WERI-Rb-1 (cell line): ENCODE measurements at regions not wholly inside any gene's neighbourhood (a gene's known extent, or its start where the extent isn't known, plus 50 kb on each side); places are given as distances from the start of the nearest gene placed in this dataset.

Experiments used
- DNase-seq: peaks from one replicate; pipeline ENCODE4 v3.0.0-alpha.2; 2020
- H3K27ac ChIP-seq: fragments of 250-450 bp; sonication (Bioruptor Pico); 2 replicates; pipeline ENCODE4 v1.5.1; 2020; ENCODE audit warnings: mild to moderate bottlenecking, moderate library complexity
- H3K27me3 ChIP-seq: fragments of 250-450 bp; sonication (Bioruptor Pico); 2 replicates; pipeline ENCODE4 v1.5.1; 2021; ENCODE audit warnings: mild to moderate bottlenecking, low read depth, moderate library complexity; ENCODE audit not compliant: insufficient read depth, severe bottlenecking
- H3K36me3 ChIP-seq: fragments of 250-450 bp; sonication (Bioruptor Pico); 2 replicates; pipeline ENCODE4 v1.5.1; 2020; ENCODE audit warnings: mild to moderate bottlenecking, moderate library complexity
- H3K4me3 ChIP-seq: 2 replicates; pipeline ENCODE4 v1.5.1; 2011; ENCODE audit warnings: low read depth, mild to moderate bottlenecking, control low read depth, low read length
- H3K9me3 ChIP-seq: fragments of 250-450 bp; sonication (Bioruptor Pico); 2 replicates; pipeline ENCODE4 v1.5.1; 2021; ENCODE audit warnings: mild to moderate bottlenecking, moderate library complexity; ENCODE audit not compliant: severe bottlenecking
- CTCF ChIP-seq: IDR thresholded peaks from 2 replicates; pipeline ENCODE4 v1.5.1; 2011; ENCODE audit warnings: low read depth, mild to moderate bottlenecking, control low read depth, inconsistent platforms, low read length

GRCh38 chr7:119197877-119198527, 973.5 kb downstream of the ANKRD7 start:
- H3K9me3 ChIP-seq: no peaks in the 10 kb centered on the region
- H3K27ac ChIP-seq: no peak overlapping the region
- H3K27me3 ChIP-seq: no peaks in the 10 kb centered on the region
- DNase-seq: peak; percentile 54
- TF ChIP-seq CTCF: peak; percentile 82
- no peaks in the 10 kb centered on the region for H3K36me3 ChIP-seq
- no peak overlapping the region for H3K4me3 ChIP-seq

- no peak overlapping the region for H3K27ac ChIP-seq
- H3K36me3 ChIP-seq: no peaks in the 10 kb centered on the region
- TF ChIP-seq CTCF: no peak
- no peak for DNase-seq
- no peak overlapping the region for H3K4me3 ChIP-seq
- no peaks in the 10 kb centered on the region for H3K27me3 ChIP-seq
- no peaks in the 10 kb centered on the region for H3K9me3 ChIP-seq
These were observed 995.2 kb downstream of the ANKRD7 start for GRCh38 chr7:119219663-119220062.

- no peak overlapping the region for H3K27ac ChIP-seq
- no peak overlapping the region for H3K4me3 ChIP-seq
- no peaks in the 10 kb centered on the region for H3K27me3 ChIP-seq
- H3K36me3 ChIP-seq: no peaks in the 10 kb centered on the region
- no peak for TF ChIP-seq CTCF
- no peak for DNase-seq
- H3K9me3 ChIP-seq: no peaks in the 10 kb centered on the region
These were observed 999.4 kb downstream of the ANKRD7 start for GRCh38 chr7:119223930-119224329.

GRCh38 chr7:119228482-119228881, 1004.0 kb downstream of the ANKRD7 start:
- H3K36me3 ChIP-seq: no peaks in the 10 kb centered on the region
- H3K9me3 ChIP-seq: no peaks in the 10 kb centered on the region
- no peak overlapping the region for H3K27ac ChIP-seq
- no peaks in the 10 kb centered on the region for H3K27me3 ChIP-seq
- no peak for DNase-seq
- no peak for TF ChIP-seq CTCF
- H3K4me3 ChIP-seq: no peak overlapping the region

- H3K27me3 ChIP-seq: no peaks in the 10 kb centered on the region
- no peaks in the 10 kb centered on the region for H3K36me3 ChIP-seq
- H3K9me3 ChIP-seq: no peaks in the 10 kb centered on the region
- TF ChIP-seq CTCF: no peak
- no peak overlapping the region for H3K4me3 ChIP-seq
- no peak overlapping the region for H3K27ac ChIP-seq
- DNase-seq: no peak
These were observed 1007.6 kb downstream of the ANKRD7 start for GRCh38 chr7:119232091-119232490.

GRCh38 chr7:119233015-119233414, 1008.5 kb downstream of the ANKRD7 start:
- Histone ChIP-seq H3K9me3 (no peaks in the 10 kb centered on the region), H3K4me3 (no peak overlapping the region), H3K36me3 (no peaks in the 10 kb centered on the region), H3K27ac (no peak overlapping the region), H3K27me3 (no peaks in the 10 kb centered on the region)
- no peak for TF ChIP-seq CTCF
- no peak for DNase-seq
